ENCODE measurements at regions not wholly inside any gene's neighbourhood (a gene's known extent, or its start where the extent isn't known, plus 50 kb on each side); places are given as distances from the start of the nearest gene placed in this dataset.

DNA sequence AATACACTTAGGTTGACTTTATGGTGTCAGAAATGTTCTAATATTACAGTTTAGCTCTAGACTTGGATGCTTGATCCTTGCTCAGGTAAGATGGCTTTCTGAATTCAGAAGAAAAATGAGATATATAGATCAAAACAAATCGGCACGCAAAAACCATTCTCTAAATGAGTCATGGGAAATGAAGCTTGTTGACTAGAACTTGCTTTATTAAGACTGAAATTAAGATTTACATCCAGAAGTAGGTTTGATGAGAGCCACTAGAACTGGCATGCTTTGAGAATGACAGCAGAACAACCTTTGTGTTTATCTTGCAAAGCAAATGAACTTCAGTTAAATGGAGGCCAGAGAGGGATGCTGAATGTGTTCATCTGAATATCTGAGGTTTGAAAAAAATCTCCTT, 304.9 kb upstream of the KLF3 start:
- Histone ChIP-seq H3K4me3 (ENCODE audit: low read depth, low read length, poor library complexity, severe bottlenecking) (no peak overlapping the region), H2AFZ (ENCODE audit: low read length) (no peak overlapping the region), H3K36me3 (ENCODE audit: insufficient read depth, low read length) (no peaks in the 10 kb centered on the region), H3K79me2 (ENCODE audit: insufficient read depth, low read depth, low read length) (no peaks in the 10 kb centered on the region), H3K4me2 (ENCODE audit: low read length) (no peak overlapping the region), H4K20me1 (ENCODE audit: insufficient read depth, low read length) (no peaks in the 10 kb centered on the region), H3K9me3 (ENCODE audit: low read length) (no peaks in the 10 kb centered on the region), H3K27ac (ENCODE audit: low read depth, low read length, poor library complexity, severe bottlenecking) (no peak overlapping the region), H3K4me1 (ENCODE audit: insufficient read depth, low read length, poor library complexity, severe bottlenecking) (no peaks in the 10 kb centered on the region), H3K9me2 (ENCODE audit: insufficient read depth, low read length) (no peaks in the 10 kb centered on the region)
- BruUV-seq (replicated peaks), result no TSS peak
- DNase-seq (ENCODE audit: low spot score), result no peak
- POLR2A ChIA-PET, result interaction anchor here (0.5 kb wide), 1 partner anchor 41 kb away, joined by 3 read pairs; no protein-coding TSS in a partner anchor
- TF ChIP-seq EZH2phosphoT487 (IDR thresholded peaks at IDR 0.05; ENCODE audit: borderline replicate concordance, low read depth, low read length), result no peak
- TF ChIP-seq, protein P1, sequence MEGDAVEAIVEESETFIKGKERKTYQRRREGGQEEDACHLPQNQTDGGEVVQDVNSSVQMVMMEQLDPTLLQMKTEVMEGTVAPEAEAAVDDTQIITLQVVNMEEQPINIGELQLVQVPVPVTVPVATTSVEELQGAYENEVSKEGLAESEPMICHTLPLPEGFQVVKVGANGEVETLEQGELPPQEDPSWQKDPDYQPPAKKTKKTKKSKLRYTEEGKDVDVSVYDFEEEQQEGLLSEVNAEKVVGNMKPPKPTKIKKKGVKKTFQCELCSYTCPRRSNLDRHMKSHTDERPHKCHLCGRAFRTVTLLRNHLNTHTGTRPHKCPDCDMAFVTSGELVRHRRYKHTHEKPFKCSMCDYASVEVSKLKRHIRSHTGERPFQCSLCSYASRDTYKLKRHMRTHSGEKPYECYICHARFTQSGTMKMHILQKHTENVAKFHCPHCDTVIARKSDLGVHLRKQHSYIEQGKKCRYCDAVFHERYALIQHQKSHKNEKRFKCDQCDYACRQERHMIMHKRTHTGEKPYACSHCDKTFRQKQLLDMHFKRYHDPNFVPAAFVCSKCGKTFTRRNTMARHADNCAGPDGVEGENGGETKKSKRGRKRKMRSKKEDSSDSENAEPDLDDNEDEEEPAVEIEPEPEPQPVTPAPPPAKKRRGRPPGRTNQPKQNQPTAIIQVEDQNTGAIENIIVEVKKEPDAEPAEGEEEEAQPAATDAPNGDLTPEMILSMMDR (conservative IDR thresholded peaks at IDR 0.05; ENCODE audit: low read length), result no peak
- CTCF ChIA-PET (ENCODE audit: unreplicated experiment), result no interaction called here
- intact Hi-C loops (cut with micrococcal nuclease; ENCODE audit: unreplicated experiment), result no loop called here

DNA sequence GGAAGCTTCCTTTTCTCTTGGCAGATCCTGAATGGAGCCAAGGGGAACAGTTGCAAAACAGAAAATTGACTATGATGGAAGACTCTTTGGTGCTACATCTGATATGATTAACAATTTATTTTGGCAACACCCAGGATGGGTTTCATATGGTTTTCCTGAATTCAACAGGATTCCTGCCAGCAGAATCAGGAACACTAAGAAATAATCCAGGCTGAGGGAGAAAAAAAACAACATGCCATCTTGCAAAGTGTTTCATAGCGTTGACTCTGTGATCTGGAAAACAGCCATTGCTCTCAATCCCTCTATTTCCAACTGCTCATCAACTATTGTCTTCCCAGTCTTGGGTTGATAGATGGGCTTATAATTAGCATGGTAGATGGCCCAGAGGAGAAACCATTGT, 303.8 kb upstream of the KLF3 start:
- H3K79me2 ChIP-seq (ENCODE audit: insufficient read depth, low read depth, low read length), result no peaks in the 10 kb centered on the region
- no peaks in the 10 kb centered on the region for H3K4me1 ChIP-seq (ENCODE audit: insufficient read depth, low read length, poor library complexity, severe bottlenecking)
- no TSS peak for BruUV-seq (replicated peaks)
- no peaks in the 10 kb centered on the region for H3K36me3 ChIP-seq (ENCODE audit: insufficient read depth, low read length)
- TF ChIP-seq EZH2phosphoT487 (IDR thresholded peaks at IDR 0.05; ENCODE audit: borderline replicate concordance, low read depth, low read length), result no peak
- TF ChIP-seq, protein P1 (conservative IDR thresholded peaks at IDR 0.05; ENCODE audit: low read length), result no peak
- intact Hi-C loops (cut with micrococcal nuclease; ENCODE audit: unreplicated experiment), result no loop called here
- H3K27ac ChIP-seq (ENCODE audit: low read depth, low read length, poor library complexity, severe bottlenecking), result no peak overlapping the region
- H3K4me2 ChIP-seq (ENCODE audit: low read length), result no peak overlapping the region
- H3K9me2 ChIP-seq (ENCODE audit: insufficient read depth, low read length), result no peaks in the 10 kb centered on the region
- H2AFZ ChIP-seq (ENCODE audit: low read length), result no peak overlapping the region
- no peak overlapping the region for H3K4me3 ChIP-seq (ENCODE audit: low read depth, low read length, poor library complexity, severe bottlenecking)
- CTCF ChIA-PET (ENCODE audit: unreplicated experiment), result no interaction called here
- H3K9me3 ChIP-seq (ENCODE audit: low read length), result no peaks in the 10 kb centered on the region
- POLR2A ChIA-PET, result interaction anchor here (0.7 kb wide), 1 partner anchor 71 kb away, joined by 3 read pairs; no protein-coding TSS in a partner anchor
- DNase-seq (ENCODE audit: low spot score), result no peak
- H4K20me1 ChIP-seq (ENCODE audit: insufficient read depth, low read length), result no peaks in the 10 kb centered on the region

DNA sequence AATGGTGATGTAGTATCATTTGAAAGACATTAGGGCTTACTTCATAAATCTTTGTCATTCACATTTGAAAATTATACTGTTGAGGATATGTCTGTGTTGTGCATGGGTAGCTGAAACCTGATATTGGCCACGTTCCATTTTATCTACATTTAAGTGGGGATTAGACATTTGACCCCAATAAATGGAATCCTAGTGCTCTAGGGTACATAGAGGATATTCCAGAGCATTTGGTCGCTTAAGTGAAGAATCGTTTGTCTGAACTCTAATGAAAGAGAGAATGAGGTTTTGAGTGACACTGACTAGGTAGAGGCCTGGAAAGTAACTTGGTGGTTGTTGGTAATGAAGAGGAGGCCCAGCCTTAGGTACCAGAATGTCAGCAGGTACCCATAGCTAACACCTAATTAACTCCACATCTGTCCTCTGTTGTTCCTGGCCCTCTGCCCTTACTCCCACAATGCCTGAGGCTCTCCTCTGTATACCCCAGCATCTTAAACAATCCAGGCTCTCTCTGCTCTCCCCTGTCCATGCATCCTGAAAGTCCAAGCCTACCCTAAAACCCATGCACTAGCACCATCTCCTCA, 299.5 kb upstream of the KLF3 start:
- no peak for DNase-seq (ENCODE audit: low spot score)
- Histone ChIP-seq H3K79me2 (ENCODE audit: insufficient read depth, low read depth, low read length) (no peaks in the 10 kb centered on the region), H3K4me3 (ENCODE audit: low read depth, low read length, poor library complexity, severe bottlenecking) (no peak overlapping the region), H4K20me1 (ENCODE audit: insufficient read depth, low read length) (no peaks in the 10 kb centered on the region), H3K4me2 (ENCODE audit: low read length) (no peak overlapping the region), H2AFZ (ENCODE audit: low read length) (no peak overlapping the region), H3K4me1 (ENCODE audit: insufficient read depth, low read length, poor library complexity, severe bottlenecking) (no peaks in the 10 kb centered on the region), H3K9me3 (ENCODE audit: low read length) (no peaks in the 10 kb centered on the region), H3K9me2 (ENCODE audit: insufficient read depth, low read length) (no peaks in the 10 kb centered on the region), H3K27ac (ENCODE audit: low read depth, low read length, poor library complexity, severe bottlenecking) (no peak overlapping the region), H3K36me3 (ENCODE audit: insufficient read depth, low read length) (no peaks in the 10 kb centered on the region)
- CTCF ChIA-PET (ENCODE audit: unreplicated experiment), result no interaction called here
- BruUV-seq (replicated peaks), result no TSS peak
- TF ChIP-seq EZH2phosphoT487 (IDR thresholded peaks at IDR 0.05; ENCODE audit: borderline replicate concordance, low read depth, low read length), result no peak
- TF ChIP-seq, protein P1 (conservative IDR thresholded peaks at IDR 0.05; ENCODE audit: low read length), result no peak
- intact Hi-C loops (cut with micrococcal nuclease; ENCODE audit: unreplicated experiment), result no loop called here
- POLR2A ChIA-PET, result no interaction called here

Measured in OCI-LY7 (cell line).